SU-DHL-6 (cell line): ENCODE measurements at regions not wholly inside any gene's neighbourhood (a gene's known extent, or its start where the extent isn't known, plus 50 kb on each side); places are given as distances from the start of the nearest gene placed in this dataset.

ENCODE experiments used
- H2AFZ ChIP-seq: fragments of 200-600 bp; sonication (generic); 2 replicates; pipeline ENCODE4 v1.6.1; 2014; ENCODE audit warnings: low read depth, mild to moderate bottlenecking, moderate library complexity, mixed read lengths, antibody characterized with exemption, low read length; ENCODE audit not compliant: severe bottlenecking
- H3F3A ChIP-seq: fragments of 200-600 bp; shearing (Covaris generic); 2 replicates; pipeline ENCODE4 v1.6.0; 2016; ENCODE audit warnings: antibody characterized with exemption, mild to moderate bottlenecking; ENCODE audit not compliant: insufficient read depth
- H3K27ac ChIP-seq: fragments of 200-600 bp; sonication (generic); 2 replicates; pipeline ENCODE4 v1.5.1; 2016; ENCODE audit warnings: low read depth, mild to moderate bottlenecking, low read length, moderate library complexity, mixed read lengths
- H3K27me3 ChIP-seq: fragments of 200-600 bp; sonication (generic), shearing (Covaris generic); 2 replicates; pipeline ENCODE4 v1.6.0; 2014; ENCODE audit warnings: mild to moderate bottlenecking, low read length
- H3K36me3 ChIP-seq: fragments of 200-600 bp; sonication (generic); 2 replicates; pipeline ENCODE4 v1.6.1; 2014; ENCODE audit warnings: mild to moderate bottlenecking, low read length, mixed read lengths
- H3K4me2 ChIP-seq: fragments of 300-600, 200-600 bp; shearing (Covaris generic), sonication (generic); 2 replicates; pipeline ENCODE4 v1.6.0; 2014; ENCODE audit warnings: low read length, low read depth, mild to moderate bottlenecking; ENCODE audit not compliant: poor library complexity, severe bottlenecking
- H3K4me3 ChIP-seq: fragments of 200-600 bp; sonication (generic); 2 replicates; pipeline ENCODE4 v1.5.1; 2014; ENCODE audit warnings: antibody characterized with exemption, low read length, mild to moderate bottlenecking, mixed read lengths; ENCODE audit not compliant: insufficient read depth, poor library complexity, severe bottlenecking
- H3K79me2 ChIP-seq: fragments of 200-600 bp; sonication (generic); 2 replicates; pipeline ENCODE4 v1.6.1; 2014; ENCODE audit warnings: mild to moderate bottlenecking, low read length, moderate library complexity; ENCODE audit not compliant: insufficient read depth
- H3K9ac ChIP-seq: fragments of 200-600 bp; sonication (generic); 2 replicates; pipeline ENCODE4 v1.7.0; 2014; ENCODE audit warnings: mild to moderate bottlenecking, low read length
- H3K9me2 ChIP-seq: fragments of 200-600 bp; sonication (generic); replicated peaks from 2 replicates; pipeline ENCODE4 v1.6.1; 2014; ENCODE audit warnings: low read length; ENCODE audit not compliant: insufficient read depth
- H3K9me3 ChIP-seq: fragments of 200-600 bp; sonication (generic); 2 replicates; pipeline ENCODE4 v1.6.1; 2014; ENCODE audit warnings: low read length, mixed read lengths; ENCODE audit not compliant: insufficient read depth
- H4K20me1 ChIP-seq: fragments of 200-600 bp; sonication (generic); 2 replicates; pipeline ENCODE4 v1.6.1; 2014; ENCODE audit warnings: low read depth, mild to moderate bottlenecking, antibody characterized with exemption, low read length, moderate library complexity, mixed read lengths
- EZH2phosphoT487 ChIP-seq: fragments of 200-600 bp; sonication (generic), shearing (Covaris generic); conservative IDR thresholded peaks from 2 replicates; pipeline ENCODE4 v1.6.1; 2018; ENCODE audit warnings: mild to moderate bottlenecking, antibody characterized with exemption, low read length, moderate library complexity, mixed read lengths
- TF ChIP-seq, protein P1 (sequence below): fragments of 200-600 bp; sonication (generic); IDR thresholded peaks from one replicate; pipeline ENCODE4 v1.5.1; 2017; ENCODE audit warnings: antibody characterized with exemption, mild to moderate bottlenecking, low read length, moderate library complexity; ENCODE audit not compliant: insufficient read depth, poor library complexity, severe bottlenecking

DNA sequence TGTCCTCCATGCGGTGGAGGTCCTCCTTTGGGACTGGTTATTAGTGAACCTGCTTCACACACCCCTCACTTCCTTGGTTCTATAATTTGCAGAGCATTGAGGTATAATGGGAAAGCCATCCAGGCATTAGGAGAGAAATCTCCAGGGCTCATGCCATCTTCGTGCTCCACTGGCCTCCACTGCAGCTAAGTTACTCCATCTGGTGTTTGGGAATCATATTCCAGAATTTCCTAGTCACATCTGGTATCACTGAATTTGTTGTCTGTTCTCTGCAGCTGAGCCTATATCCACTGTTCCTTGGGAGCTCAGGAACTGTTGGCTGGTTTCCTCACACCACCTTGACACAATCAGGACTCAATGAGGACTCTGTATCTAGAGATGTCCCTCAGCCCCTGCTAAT is 173.0 kb upstream of the TSHZ2 start:
- H3K4me3 ChIP-seq = no peak overlapping the region
- no peaks in the 10 kb centered on the region for H3K9me2 ChIP-seq
- TF ChIP-seq, protein P1, sequence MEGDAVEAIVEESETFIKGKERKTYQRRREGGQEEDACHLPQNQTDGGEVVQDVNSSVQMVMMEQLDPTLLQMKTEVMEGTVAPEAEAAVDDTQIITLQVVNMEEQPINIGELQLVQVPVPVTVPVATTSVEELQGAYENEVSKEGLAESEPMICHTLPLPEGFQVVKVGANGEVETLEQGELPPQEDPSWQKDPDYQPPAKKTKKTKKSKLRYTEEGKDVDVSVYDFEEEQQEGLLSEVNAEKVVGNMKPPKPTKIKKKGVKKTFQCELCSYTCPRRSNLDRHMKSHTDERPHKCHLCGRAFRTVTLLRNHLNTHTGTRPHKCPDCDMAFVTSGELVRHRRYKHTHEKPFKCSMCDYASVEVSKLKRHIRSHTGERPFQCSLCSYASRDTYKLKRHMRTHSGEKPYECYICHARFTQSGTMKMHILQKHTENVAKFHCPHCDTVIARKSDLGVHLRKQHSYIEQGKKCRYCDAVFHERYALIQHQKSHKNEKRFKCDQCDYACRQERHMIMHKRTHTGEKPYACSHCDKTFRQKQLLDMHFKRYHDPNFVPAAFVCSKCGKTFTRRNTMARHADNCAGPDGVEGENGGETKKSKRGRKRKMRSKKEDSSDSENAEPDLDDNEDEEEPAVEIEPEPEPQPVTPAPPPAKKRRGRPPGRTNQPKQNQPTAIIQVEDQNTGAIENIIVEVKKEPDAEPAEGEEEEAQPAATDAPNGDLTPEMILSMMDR = no peak
- TF ChIP-seq EZH2phosphoT487 = no peak

DNA sequence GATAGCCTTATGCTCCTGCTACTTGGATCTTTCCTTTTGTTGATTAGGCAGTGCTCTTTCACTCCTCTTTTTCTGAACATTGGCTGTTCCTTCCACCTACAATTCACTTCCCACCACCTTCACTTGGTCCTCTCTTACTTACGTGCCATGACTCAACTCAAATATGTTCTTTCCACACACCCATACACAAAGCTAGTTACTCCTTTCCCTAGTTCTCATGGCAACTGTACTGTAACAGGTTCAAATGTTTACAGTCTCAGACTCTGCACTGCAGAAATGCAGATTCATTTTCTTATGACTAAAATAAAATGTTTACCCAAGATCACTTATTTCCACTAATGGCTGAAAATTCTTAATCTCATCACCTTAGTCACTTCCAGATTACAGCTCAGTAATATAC is 174.0 kb upstream of the TSHZ2 start:
- H3K36me3 ChIP-seq = no peaks in the 10 kb centered on the region
- H4K20me1 ChIP-seq = no peaks in the 10 kb centered on the region
- H3K9me3 ChIP-seq = no peaks in the 10 kb centered on the region
- no peak overlapping the region for H2AFZ ChIP-seq
- TF ChIP-seq EZH2phosphoT487 = no peak
- TF ChIP-seq, protein P1 = no peak
- H3K9me2 ChIP-seq = no peaks in the 10 kb centered on the region
- H3K79me2 ChIP-seq = no peaks in the 10 kb centered on the region
- H3F3A ChIP-seq = no peaks in the 10 kb centered on the region
- no peak overlapping the region for H3K4me3 ChIP-seq
- H3K4me2 ChIP-seq = no peak overlapping the region
- H3K9ac ChIP-seq = no peak overlapping the region
- no peak overlapping the region for H3K27ac ChIP-seq
- no peaks in the 10 kb centered on the region for H3K27me3 ChIP-seq

More for the DNA sequence above, 173.0 kb upstream of the TSHZ2 start:
- Histone ChIP-seq H2AFZ (no peak overlapping the region), H3K27ac (no peak overlapping the region), H4K20me1 (no peaks in the 10 kb centered on the region), H3K27me3 (no peaks in the 10 kb centered on the region), H3F3A (no peaks in the 10 kb centered on the region), H3K4me2 (no peak overlapping the region), H3K79me2 (no peaks in the 10 kb centered on the region), H3K36me3 (no peaks in the 10 kb centered on the region), H3K9me3 (no peaks in the 10 kb centered on the region), H3K9ac (no peak overlapping the region)

DNA sequence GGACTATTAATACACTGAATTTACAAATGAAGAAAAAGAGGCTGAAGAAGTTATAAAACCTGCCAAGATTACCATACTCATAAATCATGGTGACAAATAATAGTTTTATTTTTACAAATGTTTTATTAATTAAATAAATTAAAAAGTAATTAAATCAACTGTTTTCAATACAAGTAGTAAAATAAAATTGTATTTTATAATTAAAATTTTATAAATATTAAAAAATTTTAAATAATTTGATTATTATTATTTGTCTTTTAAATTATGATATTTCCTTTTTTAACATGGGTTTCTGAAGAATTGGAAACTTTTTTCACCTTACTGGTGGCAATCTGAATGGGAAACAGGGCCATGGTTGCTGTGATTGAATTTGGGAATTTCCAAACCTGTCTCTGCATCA is 177.3 kb upstream of the TSHZ2 start:
- no peaks in the 10 kb centered on the region for H3K36me3 ChIP-seq
- no peaks in the 10 kb centered on the region for H3K27me3 ChIP-seq
- no peaks in the 10 kb centered on the region for H3K9me3 ChIP-seq
- TF ChIP-seq, protein P1 = no peak
- TF ChIP-seq EZH2phosphoT487 = no peak
- H3K4me2 ChIP-seq = no peak overlapping the region
- no peak overlapping the region for H2AFZ ChIP-seq
- no peaks in the 10 kb centered on the region for H4K20me1 ChIP-seq
- H3K9me2 ChIP-seq = no peaks in the 10 kb centered on the region
- H3F3A ChIP-seq = no peaks in the 10 kb centered on the region
- no peak overlapping the region for H3K27ac ChIP-seq
- no peak overlapping the region for H3K9ac ChIP-seq
- no peak overlapping the region for H3K4me3 ChIP-seq
- H3K79me2 ChIP-seq = no peaks in the 10 kb centered on the region
